ENCODE measurements at regions not wholly inside any gene's neighbourhood (a gene's known extent, or its start where the extent isn't known, plus 50 kb on each side); places are given as distances from the start of the nearest gene placed in this dataset.

DNA sequence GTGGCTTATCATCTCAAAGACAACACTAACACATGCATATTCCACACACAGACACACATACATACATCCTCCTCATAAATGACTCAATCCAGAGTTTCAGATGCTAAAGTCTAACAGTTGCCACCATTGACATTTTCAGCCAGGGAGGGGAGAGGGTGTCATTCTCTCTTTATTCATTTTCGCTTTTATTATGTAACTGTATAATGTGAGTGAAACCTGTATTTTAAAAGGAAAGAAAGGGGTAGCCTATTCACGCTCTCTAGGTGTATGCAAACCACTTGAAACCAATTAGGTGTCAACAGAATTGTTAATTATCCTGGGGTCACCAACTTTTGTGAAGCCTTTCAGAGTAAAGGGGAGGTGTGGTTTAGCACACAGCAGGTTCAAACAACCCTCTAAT is 1282.9 kb downstream of the ROBO2 start:
- TF ChIP-seq, protein P1, sequence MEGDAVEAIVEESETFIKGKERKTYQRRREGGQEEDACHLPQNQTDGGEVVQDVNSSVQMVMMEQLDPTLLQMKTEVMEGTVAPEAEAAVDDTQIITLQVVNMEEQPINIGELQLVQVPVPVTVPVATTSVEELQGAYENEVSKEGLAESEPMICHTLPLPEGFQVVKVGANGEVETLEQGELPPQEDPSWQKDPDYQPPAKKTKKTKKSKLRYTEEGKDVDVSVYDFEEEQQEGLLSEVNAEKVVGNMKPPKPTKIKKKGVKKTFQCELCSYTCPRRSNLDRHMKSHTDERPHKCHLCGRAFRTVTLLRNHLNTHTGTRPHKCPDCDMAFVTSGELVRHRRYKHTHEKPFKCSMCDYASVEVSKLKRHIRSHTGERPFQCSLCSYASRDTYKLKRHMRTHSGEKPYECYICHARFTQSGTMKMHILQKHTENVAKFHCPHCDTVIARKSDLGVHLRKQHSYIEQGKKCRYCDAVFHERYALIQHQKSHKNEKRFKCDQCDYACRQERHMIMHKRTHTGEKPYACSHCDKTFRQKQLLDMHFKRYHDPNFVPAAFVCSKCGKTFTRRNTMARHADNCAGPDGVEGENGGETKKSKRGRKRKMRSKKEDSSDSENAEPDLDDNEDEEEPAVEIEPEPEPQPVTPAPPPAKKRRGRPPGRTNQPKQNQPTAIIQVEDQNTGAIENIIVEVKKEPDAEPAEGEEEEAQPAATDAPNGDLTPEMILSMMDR (IDR thresholded peaks at IDR 0.05), result no peak
- no peak for TF ChIP-seq POLR2A (IDR thresholded peaks at IDR 0.05)

Data from adrenal gland (tissue), 5 donors.